Muscle layer of duodenum (tissue), 2 donors: ENCODE measurements at regions not wholly inside any gene's neighbourhood (a gene's known extent, or its start where the extent isn't known, plus 50 kb on each side); places are given as distances from the start of the nearest gene placed in this dataset.

Experiments used
- H3K27ac ChIP-seq: one replicate; pipeline ENCODE4 v1.7.0; 2013; ENCODE audit warnings: mild to moderate bottlenecking, low read length
- H3K27me3 ChIP-seq: one replicate; pipeline ENCODE4 v1.7.0; 2013; ENCODE audit warnings: low read depth, mild to moderate bottlenecking, control low read depth, low read length
- H3K36me3 ChIP-seq, 2 donors: one replicate each; pipeline ENCODE4 v1.7.0; 2013; ENCODE audit warnings: low read length in 2 of 2, control low read depth in 1 of 2, mild to moderate bottlenecking in 1 of 2; ENCODE audit not compliant: insufficient read depth in 2 of 2, control insufficient read depth in 1 of 2
- H3K4me1 ChIP-seq, 2 donors: one replicate each; pipeline ENCODE4 v1.7.0; 2013; ENCODE audit warnings: low read length in 2 of 2, mild to moderate bottlenecking in 2 of 2, control low read depth in 1 of 2, moderate library complexity in 1 of 2; ENCODE audit not compliant: insufficient read depth in 2 of 2, control insufficient read depth in 1 of 2
- H3K4me3 ChIP-seq, 2 donors: one replicate each; pipeline ENCODE4 v1.7.0; 2013; ENCODE audit warnings: low read length in 2 of 2, low read depth in 1 of 2, mild to moderate bottlenecking in 1 of 2
- H3K9me3 ChIP-seq, 2 donors: one replicate each; pipeline ENCODE4 v1.7.0; 2013; ENCODE audit warnings: low read length in 2 of 2, control low read depth in 1 of 2, mild to moderate bottlenecking in 1 of 2; ENCODE audit not compliant: control insufficient read depth in 1 of 2
- donor health status: healthy.

- no peak overlapping the region for H3K4me3 ChIP-seq
- no peaks in the 10 kb centered on the region for H3K27me3 ChIP-seq
- H3K9me3 ChIP-seq = peaks cover 0 to 11% of the 10 kb centered on the region in 2 donors
- no peaks in the 10 kb centered on the region for H3K4me1 ChIP-seq
- H3K36me3 ChIP-seq = no peaks in the 10 kb centered on the region
- no peak overlapping the region for H3K27ac ChIP-seq
Observed at GRCh38 chr10:85508159-85508558, 858.4 kb downstream of the GRID1 start.

DNA sequence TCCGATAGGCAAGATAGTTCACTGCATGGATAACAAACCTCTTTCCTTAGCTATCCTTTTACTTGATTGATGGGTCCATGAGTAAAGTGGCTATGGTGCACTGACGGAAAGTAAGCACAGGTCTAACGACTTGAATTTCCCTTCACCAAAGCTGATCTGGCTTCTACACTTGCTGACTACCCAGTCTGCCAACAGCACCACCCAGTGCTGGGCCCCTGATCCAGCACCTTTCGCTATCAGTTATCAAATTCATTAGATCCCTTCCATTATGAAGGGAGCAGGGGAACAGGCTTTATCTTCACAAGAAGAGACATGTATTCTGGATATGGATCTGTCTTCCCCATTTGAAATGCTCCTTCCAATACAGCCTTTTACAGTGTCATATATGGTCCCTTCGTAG lies 855.9 kb downstream of the GRID1 start:
- Histone ChIP-seq H3K36me3 (no peaks in the 10 kb centered on the region), H3K4me3 (no peak overlapping the region), H3K27ac (no peak overlapping the region), H3K9me3 (no peaks in the 10 kb centered on the region), H3K4me1 (no peaks in the 10 kb centered on the region), H3K27me3 (no peaks in the 10 kb centered on the region)

DNA sequence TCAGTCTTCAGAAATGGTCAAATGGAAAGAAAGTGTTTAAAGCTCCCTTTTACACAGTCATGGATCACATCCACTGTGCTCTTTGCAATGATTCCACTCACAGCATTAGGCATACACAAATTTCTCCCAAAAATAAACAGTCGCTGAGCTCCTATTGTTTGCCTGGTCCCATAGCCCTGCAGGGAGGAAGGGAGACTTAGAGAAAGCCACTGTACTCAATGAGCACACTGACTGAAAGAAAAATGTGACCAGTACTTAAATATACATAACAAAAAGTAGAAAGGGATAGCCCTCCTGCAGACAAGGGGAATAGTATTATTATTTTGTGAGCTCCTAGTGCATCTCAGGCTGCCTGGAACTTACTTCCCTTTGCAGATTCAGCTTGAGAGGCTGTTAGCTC lies 853.2 kb downstream of the GRID1 start:
- no peak overlapping the region for H3K4me3 ChIP-seq
- H3K4me1 ChIP-seq = no peaks in the 10 kb centered on the region
- no peaks in the 10 kb centered on the region for H3K27me3 ChIP-seq
- H3K36me3 ChIP-seq = no peaks in the 10 kb centered on the region
- H3K9me3 ChIP-seq = no peaks in the 10 kb centered on the region
- no peak overlapping the region for H3K27ac ChIP-seq

DNA sequence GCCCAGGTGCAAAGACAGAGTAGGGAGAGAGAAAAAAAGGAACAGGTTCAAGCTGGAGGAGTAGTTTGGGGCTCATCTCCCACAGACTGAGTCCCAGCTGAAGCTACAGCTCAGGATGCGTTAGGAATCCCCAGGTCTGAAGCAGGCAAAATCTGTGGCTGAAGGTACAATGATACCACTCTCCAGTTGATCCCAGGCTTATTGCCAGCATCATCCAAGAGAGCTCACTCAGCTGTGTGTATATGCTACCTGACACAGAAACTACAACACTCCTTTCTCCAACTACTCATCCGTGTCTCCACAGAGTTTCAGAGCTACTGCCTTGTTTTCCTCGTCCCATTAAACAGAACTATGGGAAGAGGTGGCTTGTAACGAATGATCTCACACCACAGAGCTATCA lies 851.3 kb downstream of the GRID1 start:
- Histone ChIP-seq H3K9me3 (no peaks in the 10 kb centered on the region), H3K4me1 (no peaks in the 10 kb centered on the region), H3K27me3 (no peaks in the 10 kb centered on the region), H3K4me3 (no peak overlapping the region), H3K36me3 (no peaks in the 10 kb centered on the region), H3K27ac (no peak overlapping the region)

GRCh38 chr10:85524001-85524666 lies 842.5 kb downstream of the GRID1 start:
- Histone ChIP-seq H3K27me3 (no peaks in the 10 kb centered on the region), H3K9me3 (peaks cover 0 to 6% of the 10 kb centered on the region in 2 donors), H3K4me1 (no peaks in the 10 kb centered on the region), H3K36me3 (no peaks in the 10 kb centered on the region), H3K4me3 (no peak overlapping the region), H3K27ac (no peak overlapping the region)

DNA sequence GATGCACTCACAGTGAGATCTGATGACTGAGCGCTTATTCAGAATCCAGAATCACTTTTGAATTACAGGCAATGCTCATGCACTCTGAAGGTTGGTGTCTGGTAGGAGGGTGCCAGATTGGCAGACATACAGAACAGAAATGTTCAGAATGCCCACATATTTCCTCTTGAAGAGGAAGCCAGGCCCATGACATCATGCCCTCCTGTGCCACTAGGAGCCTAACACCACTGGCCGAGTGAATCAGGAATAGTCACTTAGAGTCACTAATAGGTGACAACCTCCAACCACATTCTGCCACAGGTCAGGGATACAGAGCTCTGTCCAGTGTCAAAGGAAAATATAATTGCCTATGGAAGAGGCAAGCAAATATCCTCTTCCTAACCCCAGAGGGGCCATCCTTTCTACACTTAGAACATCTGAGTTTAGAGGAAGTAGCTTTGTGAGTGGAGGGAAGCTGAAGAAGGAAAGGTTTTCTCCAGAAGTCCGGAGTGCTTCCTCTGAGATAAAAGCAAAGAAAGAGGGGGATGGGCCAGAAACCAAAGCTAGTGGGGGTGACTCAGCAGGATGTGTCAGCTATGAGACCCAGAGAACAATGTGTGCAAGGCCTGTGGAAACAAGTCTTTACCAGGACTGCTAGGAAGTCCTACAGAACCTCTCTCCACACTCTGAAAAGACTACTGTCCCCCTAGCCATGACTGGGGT lies 838.8 kb downstream of the GRID1 start:
- peaks cover 0 to 6% of the 10 kb centered on the region in 2 donors for H3K9me3 ChIP-seq
- H3K4me3 ChIP-seq = no peak overlapping the region
- H3K27me3 ChIP-seq = no peaks in the 10 kb centered on the region
- H3K4me1 ChIP-seq = no peaks in the 10 kb centered on the region
- H3K27ac ChIP-seq = no peak overlapping the region
- H3K36me3 ChIP-seq = no peaks in the 10 kb centered on the region

DNA sequence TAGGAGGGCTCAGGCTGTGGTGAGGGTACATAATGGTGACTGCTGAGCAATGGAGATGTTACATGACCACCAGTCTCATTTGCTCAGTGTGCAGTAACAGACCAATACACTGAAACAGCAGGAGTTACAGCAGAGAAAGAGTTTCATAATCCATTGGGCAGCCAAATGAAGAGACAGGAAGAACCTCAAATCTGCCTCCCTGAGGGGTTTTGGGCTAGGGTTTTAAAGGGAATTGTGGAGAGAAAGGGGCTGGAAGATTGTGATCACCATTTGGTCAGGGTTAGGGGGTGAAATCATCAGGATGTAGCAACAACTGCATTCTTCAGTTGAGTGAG lies 838.3 kb downstream of the GRID1 start:
- no peaks in the 10 kb centered on the region for H3K36me3 ChIP-seq
- no peak overlapping the region for H3K4me3 ChIP-seq
- H3K27me3 ChIP-seq = no peaks in the 10 kb centered on the region
- no peaks in the 10 kb centered on the region for H3K4me1 ChIP-seq
- H3K9me3 ChIP-seq = peaks cover 0 to 6% of the 10 kb centered on the region in 2 donors
- no peak overlapping the region for H3K27ac ChIP-seq

DNA sequence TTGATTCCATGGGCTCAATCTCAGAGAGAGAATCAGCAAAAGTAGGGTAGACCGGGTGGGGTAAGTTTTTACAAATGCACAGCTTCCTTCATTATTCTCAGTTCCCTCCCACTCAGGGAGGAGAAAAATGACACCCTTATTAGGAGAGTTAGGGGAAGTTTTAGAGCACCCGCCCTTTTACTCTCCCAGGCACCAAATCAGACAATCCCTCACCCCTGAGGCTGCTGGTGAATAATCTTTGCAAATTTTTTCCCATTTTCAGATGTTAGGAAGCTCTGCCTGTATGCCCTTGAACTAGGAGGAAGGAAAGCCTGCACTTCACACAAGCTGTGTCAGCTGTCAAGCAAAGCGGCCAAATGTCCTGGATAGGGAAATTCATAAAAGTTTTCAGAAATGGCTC lies 834.9 kb downstream of the GRID1 start:
- no peak overlapping the region for H3K27ac ChIP-seq
- H3K27me3 ChIP-seq = no peaks in the 10 kb centered on the region
- peaks cover 0 to 6% of the 10 kb centered on the region in 2 donors for H3K9me3 ChIP-seq
- no peaks in the 10 kb centered on the region for H3K36me3 ChIP-seq
- H3K4me3 ChIP-seq = no peak overlapping the region
- H3K4me1 ChIP-seq = no peaks in the 10 kb centered on the region

DNA sequence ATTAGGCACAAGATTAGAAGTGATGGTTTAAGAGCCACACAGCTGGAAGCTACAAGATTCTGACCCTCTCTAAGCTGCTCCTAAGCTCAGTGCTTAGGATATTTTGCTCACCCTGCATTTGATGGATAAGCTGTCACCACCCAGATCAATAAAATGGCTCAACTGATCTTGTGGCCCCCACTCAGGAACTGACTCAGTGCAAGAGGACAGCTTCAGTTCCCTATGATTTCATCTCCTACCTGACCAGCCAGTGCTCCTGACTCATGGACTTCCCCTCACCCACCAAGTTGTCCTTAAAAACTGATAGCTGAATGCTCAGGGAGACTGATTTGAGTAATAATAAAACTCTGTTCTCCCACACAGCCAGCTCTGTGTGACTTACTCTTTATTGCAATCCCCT lies 833.8 kb downstream of the GRID1 start:
- H3K4me3 ChIP-seq = no peak overlapping the region
- no peaks in the 10 kb centered on the region for H3K27me3 ChIP-seq
- H3K9me3 ChIP-seq = peaks cover 0 to 6% of the 10 kb centered on the region in 2 donors
- no peaks in the 10 kb centered on the region for H3K36me3 ChIP-seq
- no peaks in the 10 kb centered on the region for H3K4me1 ChIP-seq
- no peak overlapping the region for H3K27ac ChIP-seq

DNA sequence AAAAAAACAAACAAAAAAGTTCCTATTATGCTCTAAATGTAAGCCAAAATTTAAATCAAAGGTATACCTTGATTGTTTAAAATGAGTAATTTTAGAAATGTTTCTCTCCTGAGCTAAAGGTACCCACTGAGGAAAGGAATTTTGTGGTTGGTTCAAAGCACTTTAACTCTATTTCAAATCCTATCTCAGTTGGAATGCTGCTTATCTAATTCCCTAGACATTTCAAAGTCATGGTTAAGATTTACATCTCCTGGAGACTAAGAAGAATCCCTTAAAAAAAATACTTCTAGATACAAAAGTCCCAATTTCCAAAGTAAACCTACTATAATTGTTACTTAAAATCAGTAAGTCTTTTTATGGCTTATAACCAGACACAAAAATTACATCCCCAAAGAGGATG lies 830.7 kb downstream of the GRID1 start:
- Histone ChIP-seq H3K27ac (no peak overlapping the region), H3K36me3 (no peaks in the 10 kb centered on the region), H3K27me3 (no peaks in the 10 kb centered on the region), H3K9me3 (no peaks in the 10 kb centered on the region), H3K4me3 (no peak overlapping the region), H3K4me1 (no peaks in the 10 kb centered on the region)

- no peaks in the 10 kb centered on the region for H3K4me1 ChIP-seq
- no peaks in the 10 kb centered on the region for H3K9me3 ChIP-seq
- H3K4me3 ChIP-seq = no peak overlapping the region
- H3K27me3 ChIP-seq = no peaks in the 10 kb centered on the region
- H3K36me3 ChIP-seq = no peaks in the 10 kb centered on the region
- no peak overlapping the region for H3K27ac ChIP-seq
Observed at GRCh38 chr10:85537561-85537960, 829.0 kb downstream of the GRID1 start.

DNA sequence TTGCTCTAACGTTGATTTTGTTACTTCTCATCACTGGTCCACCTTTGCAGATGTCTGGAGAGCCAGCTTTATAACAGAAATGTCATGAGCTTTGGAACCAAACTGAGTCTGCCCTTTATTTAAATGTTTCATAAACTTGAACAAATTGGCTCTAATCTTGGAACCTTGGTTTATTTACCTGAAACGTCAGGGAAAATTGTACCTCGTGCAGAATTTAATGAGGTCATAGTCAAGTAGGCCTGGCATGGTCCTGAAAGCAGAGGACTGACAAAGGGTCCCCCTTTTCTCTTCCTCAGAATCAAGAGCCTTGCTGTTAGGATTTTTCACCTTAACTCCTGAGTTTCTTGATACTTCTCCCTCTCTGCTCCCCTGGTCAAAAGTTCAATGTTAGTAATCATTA lies 828.0 kb downstream of the GRID1 start:
- H3K4me1 ChIP-seq = no peaks in the 10 kb centered on the region
- no peaks in the 10 kb centered on the region for H3K36me3 ChIP-seq
- H3K27ac ChIP-seq = no peak overlapping the region
- H3K4me3 ChIP-seq = no peak overlapping the region
- H3K27me3 ChIP-seq = no peaks in the 10 kb centered on the region
- no peaks in the 10 kb centered on the region for H3K9me3 ChIP-seq
